Ovary (tissue), 7 donors: ENCODE measurements at regions not wholly inside any gene's neighbourhood (a gene's known extent, or its start where the extent isn't known, plus 50 kb on each side); places are given as distances from the start of the nearest gene placed in this dataset.
"Not testable (repeated sequence)": the region's sequence is repeated elsewhere in the genome, so short reads cannot be mapped to it uniquely, and the experiment has no call there.

Experiments used
- DNase-seq, 5 donors: peaks; one replicate each; pipeline ENCODE4 v3.0.0-alpha.2; 2019 to 2020
- H3K27ac ChIP-seq, 2 donors: fragments of 200-600 bp; one replicate each; pipeline versions ENCODE4 v1.5.1 to v1.8.0; 2019 to 2022
- H3K27me3 ChIP-seq: fragments of 200-600 bp; one replicate; pipeline ENCODE4 v1.8.0; 2022
- H3K36me3 ChIP-seq: fragments of 200-600 bp; sonication (generic); one replicate; pipeline ENCODE4 v1.5.1; 2019
- H3K4me1 ChIP-seq: one replicate; pipeline ENCODE4 v1.8.1; 2013; ENCODE audit warnings: mild to moderate bottlenecking, moderate library complexity; ENCODE audit not compliant: insufficient read depth
- H3K4me3 ChIP-seq: fragments of 200-600 bp; sonication (generic); one replicate; pipeline ENCODE4 v1.5.1; 2017
- H3K9me3 ChIP-seq, 2 donors: fragments of 200-600 bp in 1 of 2; sonication (generic) in 1 of 2; one replicate each; pipeline versions ENCODE4 v1.5.1 to v1.8.1; 2013 to 2019; ENCODE audit warnings: mild to moderate bottlenecking in 1 of 2, moderate library complexity in 1 of 2
- CTCF ChIP-seq, 3 donors: fragments of 450-650 bp in 2 of 3; fragments of 200-600 bp in 1 of 3; IDR thresholded peaks; one replicate each; pipeline versions ENCODE4 v1.5.1 to v1.8.0; 2016 to 2022; ENCODE audit warnings: antibody characterized with exemption in 3 of 3, mild to moderate bottlenecking in 1 of 3
- EP300 ChIP-seq: sonication (generic); formaldehyde crosslinking; IDR thresholded peaks from one replicate; pipeline ENCODE4 v1.6.1; 2017; ENCODE audit warnings: antibody characterized with exemption
- POLR2A ChIP-seq: fragments of 450-650 bp; IDR thresholded peaks from one replicate; pipeline ENCODE4 v1.6.1; 2017; ENCODE audit warnings: antibody characterized with exemption, mild to moderate bottlenecking, moderate library complexity
- WGBS, 3 donors: extraction: QIAGEN DNeasy Blood & Tissue Kit in 1 of 3; methylation state at CpG; one replicate each; pipeline versions ENCODE4 v1.1.5 to v1.1.7; 2013 to 2017; 5-methylcytosine and 5-hydroxymethylcytosine counted together
- intact Hi-C, 4 donors: fragments of 100-400 bp; cut with DNase I; formaldehyde crosslinking; loops; one replicate each; pipeline versions ENCODE4 v1.11.0 to v1.15.1; 2022 to 2023
- donor health status: DM: no; HTN: no; CAD: no; lungs with moderate emphysema.
- donor health status: DM: no; HTN: no; CAD: no.
- donor health status: Bipolar disorder and iron deficiency.
- donor health status: DM: no; HTN: no; CAD: no.
- donor health status: DM: yes; HTN: yes; CAD: no.

DNA sequence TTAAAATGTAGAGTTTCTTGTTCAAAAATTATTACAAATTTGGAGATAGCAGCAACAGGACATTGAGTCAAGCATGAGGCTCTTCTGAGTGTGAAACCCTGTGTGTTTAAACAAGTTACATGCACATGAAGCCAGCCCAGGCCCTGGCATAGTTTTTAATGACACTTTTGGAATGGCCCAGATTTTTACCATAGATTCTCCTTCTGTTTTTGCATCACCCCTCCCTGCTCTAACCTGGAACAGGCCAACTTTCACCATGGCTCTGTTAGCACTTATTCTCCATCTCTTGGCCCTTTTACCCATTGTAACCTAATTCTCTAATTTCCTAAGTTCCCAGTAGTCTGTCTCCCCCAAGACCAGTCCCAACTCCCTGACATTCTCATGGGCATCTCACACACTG, 63.1 kb upstream of the PRSS23 start:
- TF ChIP-seq EP300, result no peak
- no peak for TF ChIP-seq CTCF (IDR thresholded peaks at IDR 0.05)
- TF ChIP-seq POLR2A, result no peak
- intact Hi-C loops, result no loop called here
- Histone ChIP-seq H3K9me3 (no peaks in the 10 kb centered on the region), H3K4me3 (no peak overlapping the region), H3K27ac (peak overlapping the region in 1 of 2 donors; percentile 53), H3K27me3 (no peaks in the 10 kb centered on the region), H3K4me1 (peaks cover 27% of the 10 kb centered on the region), H3K36me3 (no peaks in the 10 kb centered on the region)
- DNase-seq, result no peak

DNA sequence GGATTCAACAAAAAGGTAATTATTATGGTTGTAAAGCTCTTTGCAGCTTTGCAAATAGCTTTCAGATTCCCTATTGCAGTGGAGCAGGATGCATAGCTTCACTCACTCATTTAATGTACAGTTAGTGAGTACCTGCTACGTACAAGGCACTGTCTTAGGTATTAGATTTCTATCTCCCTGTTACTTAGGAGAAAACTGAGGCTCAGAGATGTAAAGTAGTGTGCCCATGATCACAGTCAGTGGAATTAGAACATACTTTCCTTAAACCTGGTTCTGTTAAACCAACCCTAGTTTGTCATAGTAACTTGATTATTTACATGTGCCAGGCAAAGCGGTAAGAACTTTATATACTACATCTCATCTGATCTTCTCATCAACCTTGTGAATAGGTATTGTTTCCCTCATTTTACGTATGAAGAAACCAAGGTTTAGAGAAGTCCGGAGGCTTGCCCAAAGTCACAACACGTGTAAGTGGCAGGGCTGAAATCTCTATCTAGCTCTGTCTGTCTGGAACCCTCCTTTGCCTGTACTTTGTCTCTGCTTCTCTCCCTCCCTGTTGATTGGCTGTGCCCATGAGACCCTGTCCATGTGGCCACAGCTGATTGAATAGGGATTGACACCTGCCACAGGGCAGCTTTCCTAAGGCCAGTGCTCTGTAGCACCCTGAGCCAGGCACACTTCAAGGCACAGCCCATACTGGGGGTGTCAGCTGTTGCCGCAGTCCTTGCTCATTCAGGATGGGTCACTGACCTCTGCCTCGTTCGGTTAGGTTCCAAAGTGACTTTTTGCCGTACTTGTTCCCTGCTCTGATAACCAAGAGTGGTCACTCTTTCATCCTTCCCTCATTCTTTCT, 63.8 kb upstream of the PRSS23 start:
- 72 to 97% (median 83%) methylated on average over 9 of the region's 9 CpGs for WGBS, 3 donors
- Histone ChIP-seq H3K9me3 (no peaks in the 10 kb centered on the region), H3K4me3 (no peak overlapping the region), H3K4me1 (peaks cover 24% of the 10 kb centered on the region), H3K27ac (no peak overlapping the region), H3K27me3 (no peaks in the 10 kb centered on the region), H3K36me3 (no peaks in the 10 kb centered on the region)
- DNase-seq, result no peak
- intact Hi-C loops, result no loop called here
- TF ChIP-seq CTCF (IDR thresholded peaks at IDR 0.05) (no peak), POLR2A (no peak), EP300 (no peak)

DNA sequence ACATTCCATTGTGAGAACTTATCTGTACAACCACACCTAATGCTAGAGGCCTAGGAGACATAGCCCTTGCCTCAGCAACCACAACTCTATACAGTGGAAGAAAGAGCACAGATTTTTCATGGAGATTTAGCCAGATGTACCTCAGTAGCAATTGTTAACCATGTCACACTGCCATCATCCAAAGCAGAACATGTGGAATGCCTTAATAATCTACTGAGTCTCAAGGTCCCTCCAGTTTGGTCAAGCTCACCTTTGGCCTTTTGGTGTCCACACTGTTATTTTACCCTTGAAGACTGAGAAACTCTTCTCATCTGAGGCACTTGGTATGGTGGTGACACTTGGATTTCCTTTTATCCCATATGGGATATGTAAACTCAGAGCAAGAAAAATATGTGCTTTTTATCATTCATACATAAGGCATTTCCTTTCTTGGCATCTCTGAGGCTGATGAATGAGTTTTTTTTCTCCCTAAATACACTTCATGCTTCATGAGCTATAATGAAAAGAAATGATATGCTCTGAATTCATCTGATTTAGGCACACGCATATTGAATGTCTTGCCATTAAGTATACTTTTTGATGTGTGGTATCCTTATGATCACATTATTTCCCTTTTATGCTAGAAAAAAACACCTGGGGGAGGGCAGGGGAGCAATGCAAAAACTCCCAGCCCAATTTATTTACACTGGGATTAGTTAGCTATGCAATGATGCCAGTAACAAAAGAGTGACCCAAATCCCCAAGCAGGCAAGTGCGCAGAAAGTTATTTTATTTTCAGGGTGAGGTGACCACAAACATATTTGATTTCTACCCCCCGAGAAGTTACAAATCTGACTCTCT, 63.3 kb upstream of the ME3 start:
- Histone ChIP-seq H3K27ac (no peak overlapping the region), H3K27me3 (no peaks in the 10 kb centered on the region), H3K36me3 (no peaks in the 10 kb centered on the region), H3K4me1 (peaks cover 18% of the 10 kb centered on the region), H3K4me3 (no peak overlapping the region), H3K9me3 (no peaks in the 10 kb centered on the region)
- no peak for TF ChIP-seq POLR2A
- TF ChIP-seq EP300, result no peak
- no peak for TF ChIP-seq CTCF (IDR thresholded peaks at IDR 0.05)
- 81 to 92% (median 87%) methylated on average over 3 of the region's 3 CpGs for WGBS, 3 donors
- DNase-seq, result no peak
- intact Hi-C loops, result no loop called here

GRCh38 chr11:86732739-86733138, 60.3 kb upstream of the ME3 start:
- H3K27me3 ChIP-seq, DNase-seq, intact Hi-C loops, H3K27ac ChIP-seq, H3K9me3 ChIP-seq, H3K4me1 ChIP-seq, H3K4me3 ChIP-seq, H3K36me3 ChIP-seq: not testable (repeated sequence)
- 89% methylated on average over 1 of the region's 1 CpG; no CpG with 5 or more reads in 2 of the 3 donors for WGBS, 3 donors

GRCh38 chr11:86732286-86732685, 59.9 kb upstream of the ME3 start:
- H3K9me3 ChIP-seq, DNase-seq, intact Hi-C loops, H3K4me1 ChIP-seq, H3K27me3 ChIP-seq, H3K36me3 ChIP-seq, H3K4me3 ChIP-seq, H3K27ac ChIP-seq: not testable (repeated sequence)
- WGBS, 3 donors, result 96 to 100% (median 97%) methylated on average over 5 to 19 of the region's 27 CpGs

GRCh38 chr11:86729576-86729975, 57.2 kb upstream of the ME3 start:
- 95 to 100% (median 98%) methylated on average over 1 of the region's 1 CpG for WGBS, 3 donors
- H3K4me3 ChIP-seq, H3K4me1 ChIP-seq, H3K36me3 ChIP-seq, H3K9me3 ChIP-seq, H3K27ac ChIP-seq, intact Hi-C loops, H3K27me3 ChIP-seq, DNase-seq: not testable (repeated sequence)
